ENCODE measurements at regions not wholly inside any gene's neighbourhood (a gene's known extent, or its start where the extent isn't known, plus 50 kb on each side); places are given as distances from the start of the nearest gene placed in this dataset.

- no peak overlapping the region for H3K4me3 Mint-ChIP-seq (ENCODE audit: low read depth)
- peak overlapping the region; percentile 91 for H3K27ac Mint-ChIP-seq
- H3K27me3 Mint-ChIP-seq (ENCODE audit: low read depth): no peaks in the 10 kb centered on the region
- intact Hi-C loops (cut with micrococcal nuclease): loop anchor here (2.0 to 5.0 kb wide), 3 partner anchors 98 to 486 kb away; no protein-coding TSS in a partner anchor
- H3K4me1 Mint-ChIP-seq (ENCODE audit: low read depth): peaks cover 44% of the 10 kb centered on the region
- peaks cover 28% of the 10 kb centered on the region for H3K9me3 Mint-ChIP-seq
- peaks cover 9% of the 10 kb centered on the region for H3K36me3 Mint-ChIP-seq (ENCODE audit: low read depth)
- DNase-seq (ENCODE audit: low spot score): no peak
These were observed 91.9 kb upstream of the PIK3CG start for GRCh38 chr7:106773228-106773627.

DNA sequence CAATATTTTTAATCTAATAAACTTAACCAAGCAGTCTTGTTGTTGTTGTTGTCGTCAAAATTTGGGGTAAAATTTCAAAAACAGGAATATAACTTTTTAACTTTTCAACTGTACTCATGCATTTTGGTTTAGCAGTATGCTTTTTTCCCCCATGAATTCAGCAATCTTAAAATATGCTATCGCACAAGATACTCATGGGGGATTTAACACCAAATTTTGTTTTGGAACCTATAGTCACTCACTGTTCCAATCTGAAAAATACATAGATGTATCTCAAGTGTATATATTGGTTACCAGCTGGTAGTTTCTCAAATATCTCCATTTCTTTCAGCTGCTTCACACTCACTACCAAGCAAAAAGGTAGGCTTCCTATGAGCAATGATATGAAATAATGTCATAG, 91.4 kb upstream of the PIK3CG start:
- Mint-ChIP-seq H3K27ac (peak overlapping the region; percentile 91), H3K36me3 (ENCODE audit: low read depth) (peaks cover 9% of the 10 kb centered on the region), H3K9me3 (peaks cover 28% of the 10 kb centered on the region), H3K4me3 (ENCODE audit: low read depth) (no peak overlapping the region), H3K4me1 (ENCODE audit: low read depth) (peaks cover 41% of the 10 kb centered on the region), H3K27me3 (ENCODE audit: low read depth) (no peaks in the 10 kb centered on the region)
- intact Hi-C loops (cut with micrococcal nuclease): loop anchor here (2.0 to 5.0 kb wide), 3 partner anchors 97 to 486 kb away; no protein-coding TSS in a partner anchor
- no peak for DNase-seq (ENCODE audit: low spot score)

DNA sequence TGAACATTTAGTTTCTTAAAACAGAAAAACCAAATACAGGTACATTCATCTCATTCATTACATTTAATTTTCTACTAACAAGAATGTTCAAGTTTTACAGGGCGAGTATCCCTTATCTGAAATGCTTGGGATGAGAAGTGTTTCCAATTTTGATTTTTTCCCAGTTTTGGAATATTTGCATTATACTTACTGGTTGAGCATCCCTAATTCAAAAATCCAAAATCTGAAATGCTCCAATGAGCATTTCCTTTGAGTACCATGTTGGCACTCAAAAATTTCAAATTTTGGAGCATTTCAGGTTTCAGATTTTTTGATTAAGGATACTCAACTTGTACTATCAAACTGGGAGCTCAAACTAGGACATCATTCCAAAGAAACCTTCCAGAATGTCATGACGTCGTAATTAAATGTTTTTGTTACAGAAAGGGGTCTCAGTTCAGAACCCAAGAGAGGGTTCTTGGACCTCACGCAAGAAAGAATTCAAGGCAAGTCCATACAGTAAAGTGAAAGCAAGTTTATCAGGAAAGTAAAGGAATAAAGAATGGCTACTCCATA, 90.8 kb upstream of the PIK3CG start:
- no peak overlapping the region for H3K27ac Mint-ChIP-seq
- H3K9me3 Mint-ChIP-seq: peaks cover 28% of the 10 kb centered on the region
- H3K4me1 Mint-ChIP-seq (ENCODE audit: low read depth): peaks cover 38% of the 10 kb centered on the region
- H3K4me3 Mint-ChIP-seq (ENCODE audit: low read depth): no peak overlapping the region
- H3K36me3 Mint-ChIP-seq (ENCODE audit: low read depth): peaks cover 9% of the 10 kb centered on the region
- H3K27me3 Mint-ChIP-seq (ENCODE audit: low read depth): no peaks in the 10 kb centered on the region
- DNase-seq (ENCODE audit: low spot score): no peak
- intact Hi-C loops (cut with micrococcal nuclease): loop anchor here (5.0 kb wide), 2 partner anchors 352 to 487 kb away; no protein-coding TSS in a partner anchor

- peak overlapping the region; percentile 14 for H3K27ac Mint-ChIP-seq
- intact Hi-C loops (cut with micrococcal nuclease): loop anchor here (5.0 kb wide), 2 partner anchors 353 to 488 kb away; no protein-coding TSS in a partner anchor
- H3K4me1 Mint-ChIP-seq (ENCODE audit: low read depth): peaks cover 36% of the 10 kb centered on the region
- H3K4me3 Mint-ChIP-seq (ENCODE audit: low read depth): no peak overlapping the region
- H3K9me3 Mint-ChIP-seq: peaks cover 27% of the 10 kb centered on the region
- H3K27me3 Mint-ChIP-seq (ENCODE audit: low read depth): no peaks in the 10 kb centered on the region
- DNase-seq (ENCODE audit: low spot score): no peak
- peaks cover 9% of the 10 kb centered on the region for H3K36me3 Mint-ChIP-seq (ENCODE audit: low read depth)
These were observed 90.1 kb upstream of the PIK3CG start for GRCh38 chr7:106774768-106775551.

- no peak for DNase-seq (ENCODE audit: low spot score)
- Mint-ChIP-seq H3K27me3 (ENCODE audit: low read depth) (no peaks in the 10 kb centered on the region), H3K27ac (peak overlapping the region; percentile 82), H3K4me3 (ENCODE audit: low read depth) (no peak overlapping the region), H3K4me1 (ENCODE audit: low read depth) (peaks cover 30% of the 10 kb centered on the region), H3K9me3 (peaks cover 22% of the 10 kb centered on the region), H3K36me3 (ENCODE audit: low read depth) (peaks cover 9% of the 10 kb centered on the region)
- intact Hi-C loops (cut with micrococcal nuclease): no loop called here
These were observed 89.5 kb upstream of the PIK3CG start for GRCh38 chr7:106775552-106775936.

DNA sequence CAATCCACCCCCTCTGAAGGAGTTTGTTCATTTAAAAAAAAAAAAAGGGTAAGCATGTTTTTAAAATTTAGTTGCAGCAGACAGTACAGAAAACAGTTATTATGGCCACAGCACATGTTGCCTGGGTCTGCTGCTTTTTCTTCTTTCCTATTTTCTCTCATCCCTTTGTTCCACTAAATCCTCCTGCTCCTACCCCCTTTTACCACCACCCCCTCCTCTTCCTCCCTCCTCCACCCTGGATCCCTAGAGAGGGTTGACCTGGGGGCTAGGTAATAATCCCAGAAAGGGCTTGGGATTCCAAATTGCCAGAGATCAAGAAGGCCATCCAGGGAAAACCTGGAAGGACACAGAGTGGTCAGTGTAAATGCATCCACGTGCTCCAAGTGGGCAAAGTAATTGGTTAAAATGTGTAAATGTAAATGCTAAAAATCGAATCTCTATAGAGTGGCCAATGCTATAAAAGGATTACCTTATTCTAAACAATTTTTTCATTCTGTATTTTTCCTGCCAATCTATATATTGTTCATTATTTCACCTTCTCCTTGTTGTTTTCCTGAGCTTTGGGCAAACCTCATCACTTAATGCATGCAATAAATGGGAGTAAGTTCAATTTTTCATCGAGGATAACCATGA, 89.0 kb upstream of the PIK3CG start:
- no peak for DNase-seq (ENCODE audit: low spot score)
- peak overlapping the region; percentile 82 for H3K27ac Mint-ChIP-seq
- intact Hi-C loops (cut with micrococcal nuclease): no loop called here

GRCh38 chr7:106776618-106777347, 88.3 kb upstream of the PIK3CG start:
- peaks cover 21% of the 10 kb centered on the region for H3K9me3 Mint-ChIP-seq
- no peak overlapping the region for H3K4me3 Mint-ChIP-seq (ENCODE audit: low read depth)
- intact Hi-C loops (cut with micrococcal nuclease): no loop called here
- no peak for DNase-seq (ENCODE audit: low spot score)
- H3K36me3 Mint-ChIP-seq (ENCODE audit: low read depth): peaks cover 9% of the 10 kb centered on the region
- H3K27me3 Mint-ChIP-seq (ENCODE audit: low read depth): no peaks in the 10 kb centered on the region
- peaks cover 31% of the 10 kb centered on the region for H3K4me1 Mint-ChIP-seq (ENCODE audit: low read depth)
- no peak overlapping the region for H3K27ac Mint-ChIP-seq

More for the DNA sequence above, 89.0 kb upstream of the PIK3CG start:
- Mint-ChIP-seq H3K36me3 (ENCODE audit: low read depth) (peaks cover 9% of the 10 kb centered on the region), H3K4me1 (ENCODE audit: low read depth) (peaks cover 31% of the 10 kb centered on the region), H3K9me3 (peaks cover 21% of the 10 kb centered on the region), H3K27me3 (ENCODE audit: low read depth) (no peaks in the 10 kb centered on the region), H3K4me3 (ENCODE audit: low read depth) (no peak overlapping the region)

- H3K4me1 Mint-ChIP-seq (ENCODE audit: low read depth): peaks cover 25% of the 10 kb centered on the region
- no peak overlapping the region for H3K27ac Mint-ChIP-seq
- peaks cover 7% of the 10 kb centered on the region for H3K36me3 Mint-ChIP-seq (ENCODE audit: low read depth)
- H3K27me3 Mint-ChIP-seq (ENCODE audit: low read depth): no peaks in the 10 kb centered on the region
- intact Hi-C loops (cut with micrococcal nuclease): no loop called here
- no peak for DNase-seq (ENCODE audit: low spot score)
- H3K9me3 Mint-ChIP-seq: peaks cover 20% of the 10 kb centered on the region
- H3K4me3 Mint-ChIP-seq (ENCODE audit: low read depth): no peak overlapping the region
These were observed 87.3 kb upstream of the PIK3CG start for GRCh38 chr7:106777674-106778299.

DNA sequence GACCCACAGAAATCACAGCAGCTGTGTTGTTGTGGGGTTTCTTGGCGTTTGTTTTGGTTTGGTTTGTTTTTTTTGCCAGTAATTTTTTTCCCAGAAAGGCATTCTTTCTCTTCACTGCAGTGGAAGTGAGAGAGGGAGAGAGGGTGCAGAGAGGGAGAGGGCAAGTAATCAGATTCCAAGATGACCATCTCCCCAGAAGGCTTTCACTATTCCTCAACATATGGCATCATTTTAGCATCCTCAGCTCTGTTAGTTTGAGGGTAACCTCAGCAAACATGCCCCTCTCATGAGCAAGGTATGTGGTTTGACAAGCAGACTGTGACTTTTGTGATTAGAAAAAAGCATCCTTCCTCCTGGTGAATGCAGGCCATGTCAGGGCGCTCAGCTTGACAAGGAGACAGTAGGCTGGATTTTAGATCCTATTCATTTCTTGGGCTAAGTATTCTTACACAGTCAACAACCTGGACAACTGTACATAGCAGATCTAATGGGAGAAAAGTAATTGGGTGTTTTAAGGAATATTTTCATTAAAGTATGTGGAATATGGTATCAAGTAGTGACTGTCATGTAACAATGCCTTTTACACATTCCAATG, 86.3 kb upstream of the PIK3CG start:
- H3K4me3 Mint-ChIP-seq (ENCODE audit: low read depth): no peak overlapping the region
- peaks cover 6% of the 10 kb centered on the region for H3K36me3 Mint-ChIP-seq (ENCODE audit: low read depth)
- H3K27me3 Mint-ChIP-seq (ENCODE audit: low read depth): no peaks in the 10 kb centered on the region
- no peak for DNase-seq (ENCODE audit: low spot score)
- intact Hi-C loops (cut with micrococcal nuclease): no loop called here
- H3K27ac Mint-ChIP-seq: no peak overlapping the region
- peaks cover 19% of the 10 kb centered on the region for H3K9me3 Mint-ChIP-seq
- H3K4me1 Mint-ChIP-seq (ENCODE audit: low read depth): peaks cover 20% of the 10 kb centered on the region

- intact Hi-C loops (cut with micrococcal nuclease): no loop called here
- Mint-ChIP-seq H3K27me3 (ENCODE audit: low read depth) (no peaks in the 10 kb centered on the region), H3K36me3 (ENCODE audit: low read depth) (peaks cover 4% of the 10 kb centered on the region), H3K4me3 (ENCODE audit: low read depth) (no peak overlapping the region), H3K4me1 (ENCODE audit: low read depth) (peaks cover 15% of the 10 kb centered on the region), H3K27ac (no peak overlapping the region), H3K9me3 (peaks cover 12% of the 10 kb centered on the region)
- DNase-seq (ENCODE audit: low spot score): no peak
These were observed 85.2 kb upstream of the PIK3CG start for GRCh38 chr7:106779877-106780276.

- intact Hi-C loops (cut with micrococcal nuclease): no loop called here
- no peak overlapping the region for H3K4me3 Mint-ChIP-seq (ENCODE audit: low read depth)
- H3K9me3 Mint-ChIP-seq: peaks cover 9% of the 10 kb centered on the region
- no peaks in the 10 kb centered on the region for H3K27me3 Mint-ChIP-seq (ENCODE audit: low read depth)
- H3K4me1 Mint-ChIP-seq (ENCODE audit: low read depth): peaks cover 7% of the 10 kb centered on the region
- peaks cover 4% of the 10 kb centered on the region for H3K36me3 Mint-ChIP-seq (ENCODE audit: low read depth)
- no peak for DNase-seq (ENCODE audit: low spot score)
- no peak overlapping the region for H3K27ac Mint-ChIP-seq
These were observed 84.1 kb upstream of the PIK3CG start for GRCh38 chr7:106781007-106781406.

Data from activated T-helper 2 cell treated with anti-CD3 and anti-CD28 coated beads, Interferon-gamma antibody, Interleukin-2, Interleukin-4, amounts not matched to agents 10 μg/mL and 5 μg/mL and 100 μg/mL, durations not matched to agents 14 hours and 24 hours and 36 hours (primary cell).